ENCODE measurements at regions not wholly inside any gene's neighbourhood (a gene's known extent, or its start where the extent isn't known, plus 50 kb on each side); places are given as distances from the start of the nearest gene placed in this dataset.

DNA sequence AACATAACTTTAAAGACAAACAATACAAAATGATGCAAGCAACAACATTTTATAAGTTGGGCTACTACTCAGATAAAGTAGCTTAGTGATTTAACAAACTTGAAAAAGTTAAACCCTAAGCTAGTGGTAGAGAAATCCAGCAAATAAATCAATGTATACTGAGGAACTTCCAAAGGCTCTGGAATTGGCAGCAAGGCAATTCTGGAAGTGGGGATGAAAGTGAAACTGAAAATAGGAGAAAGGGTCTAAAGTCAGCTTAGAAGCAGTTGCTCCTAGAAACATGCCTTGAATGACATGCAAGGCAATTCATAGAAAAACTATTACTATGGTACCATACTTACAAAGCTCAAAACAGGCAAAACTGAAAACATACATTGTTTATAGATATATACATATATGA, 90.0 kb upstream of the CAMK1G start:
- no peak for DNase-seq (ENCODE audit: low read depth, low spot score)
- POLR2A ChIA-PET, result no interaction called here
- TF ChIP-seq, protein P1, sequence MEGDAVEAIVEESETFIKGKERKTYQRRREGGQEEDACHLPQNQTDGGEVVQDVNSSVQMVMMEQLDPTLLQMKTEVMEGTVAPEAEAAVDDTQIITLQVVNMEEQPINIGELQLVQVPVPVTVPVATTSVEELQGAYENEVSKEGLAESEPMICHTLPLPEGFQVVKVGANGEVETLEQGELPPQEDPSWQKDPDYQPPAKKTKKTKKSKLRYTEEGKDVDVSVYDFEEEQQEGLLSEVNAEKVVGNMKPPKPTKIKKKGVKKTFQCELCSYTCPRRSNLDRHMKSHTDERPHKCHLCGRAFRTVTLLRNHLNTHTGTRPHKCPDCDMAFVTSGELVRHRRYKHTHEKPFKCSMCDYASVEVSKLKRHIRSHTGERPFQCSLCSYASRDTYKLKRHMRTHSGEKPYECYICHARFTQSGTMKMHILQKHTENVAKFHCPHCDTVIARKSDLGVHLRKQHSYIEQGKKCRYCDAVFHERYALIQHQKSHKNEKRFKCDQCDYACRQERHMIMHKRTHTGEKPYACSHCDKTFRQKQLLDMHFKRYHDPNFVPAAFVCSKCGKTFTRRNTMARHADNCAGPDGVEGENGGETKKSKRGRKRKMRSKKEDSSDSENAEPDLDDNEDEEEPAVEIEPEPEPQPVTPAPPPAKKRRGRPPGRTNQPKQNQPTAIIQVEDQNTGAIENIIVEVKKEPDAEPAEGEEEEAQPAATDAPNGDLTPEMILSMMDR (IDR thresholded peaks at IDR 0.05; ENCODE audit: insufficient read depth, low read length, missing control alignments), result no peak
- no peak overlapping the region for H3K4me3 ChIP-seq (ENCODE audit: low read depth, low read length)
- CTCF ChIA-PET, result interaction anchor here (1.0 to 10.3 kb wide), 4 partner anchors 20 to 290 kb away, joined by 3 to 164 read pairs (median 4); no protein-coding TSS in a partner anchor

DNA sequence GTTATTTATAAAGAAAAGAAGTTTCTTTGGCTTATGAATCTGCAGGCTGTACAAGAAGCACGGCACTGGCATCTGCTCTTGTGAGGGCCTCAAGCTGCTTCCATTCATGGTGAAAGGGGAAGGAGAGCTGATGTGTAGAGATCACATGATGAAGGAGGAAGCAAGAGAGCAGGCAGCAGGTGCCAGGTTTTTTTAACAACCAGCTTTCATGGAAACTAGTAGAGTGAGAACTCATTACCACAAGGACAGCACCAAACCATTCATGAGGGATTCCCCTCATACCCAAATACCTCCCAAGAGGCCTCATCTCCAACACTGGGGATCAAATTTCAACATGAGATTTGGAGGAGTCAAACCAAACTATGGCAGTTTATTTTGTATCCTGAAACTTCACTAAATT, 85.8 kb upstream of the CAMK1G start:
- ChIA-PET CTCF (no interaction called here), POLR2A (no interaction called here)
- TF ChIP-seq, protein P1 (IDR thresholded peaks at IDR 0.05; ENCODE audit: insufficient read depth, low read length, missing control alignments), result no peak
- H3K4me3 ChIP-seq (ENCODE audit: low read depth, low read length), result no peak overlapping the region
- DNase-seq (ENCODE audit: low read depth, low spot score), result no peak

DNA sequence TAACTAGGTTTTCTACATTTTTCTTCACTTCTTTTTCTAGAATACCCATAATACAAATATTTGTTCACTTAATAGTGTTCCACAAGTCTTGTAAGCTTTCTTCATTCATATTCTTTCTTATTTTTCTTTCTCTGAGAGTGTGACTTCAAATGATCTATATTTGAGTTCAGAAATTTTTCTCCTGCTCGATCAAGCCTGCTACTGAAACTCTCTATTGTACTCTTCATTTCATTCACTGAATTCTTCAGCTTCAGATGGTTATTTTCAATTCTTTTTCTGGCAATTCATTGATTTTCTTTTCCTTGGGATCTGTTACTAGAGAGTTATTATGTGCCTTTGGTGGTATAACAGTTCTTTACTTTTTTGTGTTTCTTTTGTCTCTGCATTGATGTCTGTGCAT, 82.5 kb upstream of the CAMK1G start:
- TF ChIP-seq, protein P1 (IDR thresholded peaks at IDR 0.05; ENCODE audit: insufficient read depth, low read length, missing control alignments), result no peak
- POLR2A ChIA-PET, result no interaction called here
- CTCF ChIA-PET, result interaction anchor here (1.4 to 2.6 kb wide), 2 partner anchors 11 to 298 kb away, joined by 5 to 14 read pairs; no protein-coding TSS in a partner anchor
- DNase-seq (ENCODE audit: low read depth, low spot score), result no peak
- H3K4me3 ChIP-seq (ENCODE audit: low read depth, low read length), result no peak overlapping the region

DNA sequence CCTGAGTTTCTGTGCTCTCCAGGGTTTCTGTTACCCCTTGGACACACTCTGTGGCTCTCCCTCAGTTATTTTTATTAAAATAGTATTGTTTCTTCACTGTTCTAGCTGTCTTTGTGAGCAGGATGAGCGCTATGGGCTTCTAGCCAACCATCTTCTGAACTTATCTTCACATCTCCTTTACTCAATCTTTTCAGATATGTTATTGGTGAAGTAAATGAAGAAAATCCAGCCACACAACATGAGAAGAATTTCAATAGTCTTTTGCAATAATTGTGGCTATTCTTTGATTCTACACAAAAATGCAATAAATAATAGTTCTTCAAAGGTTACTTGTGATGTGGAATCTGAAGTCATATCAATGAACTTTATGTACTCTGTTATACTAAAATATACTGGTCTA, 80.3 kb upstream of the CAMK1G start:
- ChIA-PET CTCF (interaction anchor here (1.2 to 2.3 kb wide), 2 partner anchors 10 to 300 kb away, joined by 4 to 9 read pairs; no protein-coding TSS in a partner anchor), POLR2A (no interaction called here)
- TF ChIP-seq, protein P1 (IDR thresholded peaks at IDR 0.05; ENCODE audit: insufficient read depth, low read length, missing control alignments), result no peak
- H3K4me3 ChIP-seq (ENCODE audit: low read depth, low read length), result no peak overlapping the region
- no peak for DNase-seq (ENCODE audit: low read depth, low spot score)

DNA sequence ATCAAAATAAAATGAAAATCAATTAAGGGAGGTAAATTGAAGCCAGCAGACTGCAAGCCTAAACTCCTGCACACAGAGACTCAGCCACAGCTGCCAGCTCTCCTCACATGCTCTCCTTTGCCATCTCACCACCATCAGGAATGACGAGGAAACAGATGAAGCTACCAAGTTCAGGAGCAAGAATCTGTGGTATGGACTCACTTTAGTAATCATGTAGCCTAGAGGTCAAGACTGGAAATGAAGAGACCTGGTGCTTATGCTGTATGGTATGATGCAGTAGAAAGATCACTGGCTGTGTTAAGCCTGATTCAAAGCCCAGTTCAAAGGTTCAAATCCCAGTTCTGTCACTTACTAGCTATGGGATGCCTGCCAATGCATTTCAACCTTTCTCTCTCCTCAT, 78.9 kb upstream of the CAMK1G start:
- POLR2A ChIA-PET, result no interaction called here
- CTCF ChIA-PET, result interaction anchor here (0.9 to 1.9 kb wide), 2 partner anchors 9 to 22 kb away, joined by 3 to 9 read pairs; no protein-coding TSS in a partner anchor
- no peak for DNase-seq (ENCODE audit: low read depth, low spot score)
- H3K4me3 ChIP-seq (ENCODE audit: low read depth, low read length), result no peak overlapping the region
- TF ChIP-seq, protein P1 (IDR thresholded peaks at IDR 0.05; ENCODE audit: insufficient read depth, low read length, missing control alignments), result no peak

DNA sequence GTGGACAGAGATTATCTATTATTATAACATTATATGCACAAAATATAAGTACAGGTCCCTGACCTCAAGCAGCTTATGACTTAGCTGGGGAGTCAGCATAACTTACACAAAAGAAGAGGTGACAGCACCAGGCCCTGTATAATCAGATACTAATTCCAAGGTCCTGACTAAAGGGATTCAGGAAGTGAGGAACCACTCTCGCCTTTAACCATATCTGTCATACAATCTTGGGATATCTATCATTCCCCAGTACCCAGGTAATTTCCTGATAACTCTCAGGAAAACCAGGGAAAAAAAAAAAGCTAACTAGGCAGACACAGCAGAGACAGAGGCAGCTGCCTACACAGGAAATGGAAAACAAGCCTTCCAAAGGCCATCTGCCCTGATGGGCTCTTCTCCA, 78.5 kb upstream of the CAMK1G start:
- TF ChIP-seq, protein P1 (IDR thresholded peaks at IDR 0.05; ENCODE audit: insufficient read depth, low read length, missing control alignments), result no peak
- POLR2A ChIA-PET, result no interaction called here
- H3K4me3 ChIP-seq (ENCODE audit: low read depth, low read length), result no peak overlapping the region
- CTCF ChIA-PET, result interaction anchor here (0.6 to 2.0 kb wide), 7 partner anchors 8 to 1456 kb away, joined by 3 to 9 read pairs (median 3); no protein-coding TSS in a partner anchor
- no peak for DNase-seq (ENCODE audit: low read depth, low spot score)

All from AG04449 (cell line).